ENCODE measurements at regions not wholly inside any gene's neighbourhood (a gene's known extent, or its start where the extent isn't known, plus 50 kb on each side); places are given as distances from the start of the nearest gene placed in this dataset.

DNA sequence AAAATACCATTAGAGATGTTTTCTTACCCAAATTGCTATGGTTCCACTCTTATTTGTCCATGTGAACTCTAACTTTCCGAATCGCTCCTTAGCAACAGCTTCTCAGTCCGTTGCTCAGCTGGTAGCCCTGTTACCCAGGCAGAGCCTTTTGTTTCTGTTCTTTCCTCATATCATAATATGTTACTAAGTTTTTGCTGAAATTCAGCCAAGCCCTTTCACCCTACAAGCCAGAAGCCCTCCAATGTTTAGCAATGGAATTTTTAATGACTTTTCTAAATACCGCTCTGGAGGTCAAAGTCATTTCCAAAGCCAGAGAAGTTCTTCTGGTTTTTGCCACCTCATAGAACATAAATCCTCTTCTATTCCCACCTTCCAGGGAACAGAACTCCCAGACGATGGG, 1029.5 kb downstream of the C4orf33 start:
- TF ChIP-seq, protein P1, sequence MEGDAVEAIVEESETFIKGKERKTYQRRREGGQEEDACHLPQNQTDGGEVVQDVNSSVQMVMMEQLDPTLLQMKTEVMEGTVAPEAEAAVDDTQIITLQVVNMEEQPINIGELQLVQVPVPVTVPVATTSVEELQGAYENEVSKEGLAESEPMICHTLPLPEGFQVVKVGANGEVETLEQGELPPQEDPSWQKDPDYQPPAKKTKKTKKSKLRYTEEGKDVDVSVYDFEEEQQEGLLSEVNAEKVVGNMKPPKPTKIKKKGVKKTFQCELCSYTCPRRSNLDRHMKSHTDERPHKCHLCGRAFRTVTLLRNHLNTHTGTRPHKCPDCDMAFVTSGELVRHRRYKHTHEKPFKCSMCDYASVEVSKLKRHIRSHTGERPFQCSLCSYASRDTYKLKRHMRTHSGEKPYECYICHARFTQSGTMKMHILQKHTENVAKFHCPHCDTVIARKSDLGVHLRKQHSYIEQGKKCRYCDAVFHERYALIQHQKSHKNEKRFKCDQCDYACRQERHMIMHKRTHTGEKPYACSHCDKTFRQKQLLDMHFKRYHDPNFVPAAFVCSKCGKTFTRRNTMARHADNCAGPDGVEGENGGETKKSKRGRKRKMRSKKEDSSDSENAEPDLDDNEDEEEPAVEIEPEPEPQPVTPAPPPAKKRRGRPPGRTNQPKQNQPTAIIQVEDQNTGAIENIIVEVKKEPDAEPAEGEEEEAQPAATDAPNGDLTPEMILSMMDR (IDR thresholded peaks at IDR 0.05; ENCODE audit: poor library complexity, severe bottlenecking), result no peak
- TF ChIP-seq POLR2AphosphoS5 (IDR thresholded peaks at IDR 0.05), result no peak
- TF ChIP-seq, protein P2, sequence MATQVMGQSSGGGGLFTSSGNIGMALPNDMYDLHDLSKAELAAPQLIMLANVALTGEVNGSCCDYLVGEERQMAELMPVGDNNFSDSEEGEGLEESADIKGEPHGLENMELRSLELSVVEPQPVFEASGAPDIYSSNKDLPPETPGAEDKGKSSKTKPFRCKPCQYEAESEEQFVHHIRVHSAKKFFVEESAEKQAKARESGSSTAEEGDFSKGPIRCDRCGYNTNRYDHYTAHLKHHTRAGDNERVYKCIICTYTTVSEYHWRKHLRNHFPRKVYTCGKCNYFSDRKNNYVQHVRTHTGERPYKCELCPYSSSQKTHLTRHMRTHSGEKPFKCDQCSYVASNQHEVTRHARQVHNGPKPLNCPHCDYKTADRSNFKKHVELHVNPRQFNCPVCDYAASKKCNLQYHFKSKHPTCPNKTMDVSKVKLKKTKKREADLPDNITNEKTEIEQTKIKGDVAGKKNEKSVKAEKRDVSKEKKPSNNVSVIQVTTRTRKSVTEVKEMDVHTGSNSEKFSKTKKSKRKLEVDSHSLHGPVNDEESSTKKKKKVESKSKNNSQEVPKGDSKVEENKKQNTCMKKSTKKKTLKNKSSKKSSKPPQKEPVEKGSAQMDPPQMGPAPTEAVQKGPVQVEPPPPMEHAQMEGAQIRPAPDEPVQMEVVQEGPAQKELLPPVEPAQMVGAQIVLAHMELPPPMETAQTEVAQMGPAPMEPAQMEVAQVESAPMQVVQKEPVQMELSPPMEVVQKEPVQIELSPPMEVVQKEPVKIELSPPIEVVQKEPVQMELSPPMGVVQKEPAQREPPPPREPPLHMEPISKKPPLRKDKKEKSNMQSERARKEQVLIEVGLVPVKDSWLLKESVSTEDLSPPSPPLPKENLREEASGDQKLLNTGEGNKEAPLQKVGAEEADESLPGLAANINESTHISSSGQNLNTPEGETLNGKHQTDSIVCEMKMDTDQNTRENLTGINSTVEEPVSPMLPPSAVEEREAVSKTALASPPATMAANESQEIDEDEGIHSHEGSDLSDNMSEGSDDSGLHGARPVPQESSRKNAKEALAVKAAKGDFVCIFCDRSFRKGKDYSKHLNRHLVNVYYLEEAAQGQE (IDR thresholded peaks at IDR 0.05; ENCODE audit: borderline replicate concordance), result no peak
- TF ChIP-seq RAD21 (conservative IDR thresholded peaks at IDR 0.05), result no peak
- no peak for TF ChIP-seq EZH2 (IDR thresholded peaks at IDR 0.05; ENCODE audit: borderline replicate concordance, insufficient read depth, low read length, poor library complexity, severe bottlenecking)
- TF ChIP-seq SMC3 (conservative IDR thresholded peaks at IDR 0.05; ENCODE audit: poor library complexity), result no peak
- TF ChIP-seq EP300 (conservative IDR thresholded peaks at IDR 0.05; ENCODE audit: poor library complexity, severe bottlenecking), result no peak
- TF ChIP-seq TAF1 (IDR thresholded peaks at IDR 0.05; ENCODE audit: low read depth), result no peak

Data from neural cell (in vitro differentiated cells).